ENCODE measurements at regions not wholly inside any gene's neighbourhood (a gene's known extent, or its start where the extent isn't known, plus 50 kb on each side); places are given as distances from the start of the nearest gene placed in this dataset.

DNA sequence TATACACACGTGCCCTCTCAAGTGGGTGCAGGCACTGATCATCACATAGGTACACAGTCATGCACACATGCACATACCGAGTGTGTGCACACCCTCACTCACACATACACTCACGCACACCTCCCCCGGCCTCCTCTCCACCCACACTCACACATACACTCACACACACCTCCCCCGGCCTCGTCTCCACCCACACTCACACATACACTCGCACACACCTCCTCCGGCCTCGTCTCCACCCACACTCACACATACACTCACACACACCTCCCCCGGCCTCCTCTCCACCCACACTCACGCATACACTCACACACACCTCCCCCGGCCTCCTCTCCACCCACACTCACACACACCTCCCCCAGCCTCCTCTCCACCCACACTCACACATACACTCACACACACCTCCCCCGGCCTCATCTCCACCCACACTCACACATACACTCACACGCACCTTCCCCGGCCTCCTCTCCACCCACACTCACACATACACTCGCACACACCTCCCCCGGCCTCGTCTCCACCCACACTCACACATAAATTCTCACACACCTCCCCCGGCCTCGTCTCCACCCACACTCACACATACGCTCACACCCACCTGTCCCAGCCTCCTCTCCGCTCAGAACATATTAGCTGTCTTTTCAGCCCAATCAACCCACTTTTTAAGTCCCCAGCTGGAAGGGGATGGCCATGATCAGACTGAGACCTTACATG, 105.2 kb upstream of the VSTM2B start:
- no peaks in the 10 kb centered on the region for H3K36me3 ChIP-seq (ENCODE audit: insufficient read depth, low read length)
- TF ChIP-seq, protein P1, sequence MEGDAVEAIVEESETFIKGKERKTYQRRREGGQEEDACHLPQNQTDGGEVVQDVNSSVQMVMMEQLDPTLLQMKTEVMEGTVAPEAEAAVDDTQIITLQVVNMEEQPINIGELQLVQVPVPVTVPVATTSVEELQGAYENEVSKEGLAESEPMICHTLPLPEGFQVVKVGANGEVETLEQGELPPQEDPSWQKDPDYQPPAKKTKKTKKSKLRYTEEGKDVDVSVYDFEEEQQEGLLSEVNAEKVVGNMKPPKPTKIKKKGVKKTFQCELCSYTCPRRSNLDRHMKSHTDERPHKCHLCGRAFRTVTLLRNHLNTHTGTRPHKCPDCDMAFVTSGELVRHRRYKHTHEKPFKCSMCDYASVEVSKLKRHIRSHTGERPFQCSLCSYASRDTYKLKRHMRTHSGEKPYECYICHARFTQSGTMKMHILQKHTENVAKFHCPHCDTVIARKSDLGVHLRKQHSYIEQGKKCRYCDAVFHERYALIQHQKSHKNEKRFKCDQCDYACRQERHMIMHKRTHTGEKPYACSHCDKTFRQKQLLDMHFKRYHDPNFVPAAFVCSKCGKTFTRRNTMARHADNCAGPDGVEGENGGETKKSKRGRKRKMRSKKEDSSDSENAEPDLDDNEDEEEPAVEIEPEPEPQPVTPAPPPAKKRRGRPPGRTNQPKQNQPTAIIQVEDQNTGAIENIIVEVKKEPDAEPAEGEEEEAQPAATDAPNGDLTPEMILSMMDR (IDR thresholded peaks at IDR 0.05; ENCODE audit: extremely low read depth, low read depth, low read length) = no peak
- H3K27ac ChIP-seq (ENCODE audit: low read depth, low read length) = no peak overlapping the region
- H3K9me3 ChIP-seq (ENCODE audit: low read depth, low read length) = no peaks in the 10 kb centered on the region
- H2AFZ ChIP-seq (ENCODE audit: low read length) = no peak overlapping the region
- DNase-seq (ENCODE audit: insufficient read length, low spot score, missing footprints) = no peak
- no peaks in the 10 kb centered on the region for H4K20me1 ChIP-seq (ENCODE audit: insufficient read depth, low read length)
- H3K4me2 ChIP-seq (ENCODE audit: insufficient read depth, low read length) = no peak overlapping the region
- no peak overlapping the region for H3K4me3 ChIP-seq (ENCODE audit: insufficient read depth, low read length)
- no peaks in the 10 kb centered on the region for H3K4me1 ChIP-seq (ENCODE audit: insufficient read depth, low read length)
- no peaks in the 10 kb centered on the region for H3K79me2 ChIP-seq (ENCODE audit: insufficient read depth, low read length)
- no peaks in the 10 kb centered on the region for H3K27me3 ChIP-seq (ENCODE audit: insufficient read depth, low read length)

DNA sequence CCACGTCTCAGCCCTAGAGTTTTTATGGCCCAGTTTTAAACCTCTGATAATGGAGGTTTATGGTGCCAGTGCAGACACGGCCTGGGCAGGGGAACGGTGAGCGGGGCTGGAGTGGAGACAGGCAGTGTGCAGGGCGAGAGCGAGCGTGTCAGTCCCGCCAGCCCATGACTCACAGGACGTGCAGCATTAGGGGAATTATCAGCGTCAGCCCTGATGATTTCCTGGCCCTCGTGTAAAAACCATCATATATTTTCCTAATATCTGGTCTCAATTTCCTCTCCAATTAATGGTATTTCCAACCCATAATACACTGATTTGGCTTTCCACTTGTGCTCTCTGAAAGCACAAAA, 104.6 kb upstream of the VSTM2B start:
- TF ChIP-seq, protein P1 (IDR thresholded peaks at IDR 0.05; ENCODE audit: extremely low read depth, low read depth, low read length) = no peak
- Histone ChIP-seq H3K36me3 (ENCODE audit: insufficient read depth, low read length) (no peaks in the 10 kb centered on the region), H3K79me2 (ENCODE audit: insufficient read depth, low read length) (no peaks in the 10 kb centered on the region), H3K27ac (ENCODE audit: low read depth, low read length) (no peak overlapping the region), H3K4me3 (ENCODE audit: insufficient read depth, low read length) (no peak overlapping the region), H2AFZ (ENCODE audit: low read length) (no peak overlapping the region), H3K27me3 (ENCODE audit: insufficient read depth, low read length) (no peaks in the 10 kb centered on the region), H3K4me2 (ENCODE audit: insufficient read depth, low read length) (no peak overlapping the region), H3K4me1 (ENCODE audit: insufficient read depth, low read length) (no peaks in the 10 kb centered on the region), H4K20me1 (ENCODE audit: insufficient read depth, low read length) (no peaks in the 10 kb centered on the region), H3K9me3 (ENCODE audit: low read depth, low read length) (no peaks in the 10 kb centered on the region)
- DNase-seq (ENCODE audit: insufficient read length, low spot score, missing footprints) = peak; percentile 77

DNA sequence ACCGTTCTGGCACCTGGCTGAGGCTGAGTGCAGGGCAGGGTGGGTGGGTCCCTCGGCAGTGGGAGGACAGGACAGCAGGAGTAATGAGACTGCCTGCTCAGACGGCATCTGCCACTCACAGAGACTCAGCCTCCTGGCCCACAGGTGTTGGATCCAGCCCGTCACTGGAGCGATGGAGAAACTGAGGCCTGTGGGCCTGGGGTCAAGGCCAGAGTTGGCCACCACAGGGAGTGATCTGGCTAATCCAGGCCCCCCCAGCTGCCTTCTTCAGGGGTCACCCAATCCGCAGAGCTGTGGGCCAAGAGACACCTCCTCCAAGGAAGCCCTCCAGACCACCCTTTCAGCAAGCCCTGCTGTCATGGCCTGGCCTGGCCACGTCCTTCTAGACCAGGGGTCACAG, 103.7 kb upstream of the VSTM2B start:
- H3K36me3 ChIP-seq (ENCODE audit: insufficient read depth, low read length) = no peaks in the 10 kb centered on the region
- no peaks in the 10 kb centered on the region for H3K4me1 ChIP-seq (ENCODE audit: insufficient read depth, low read length)
- H3K27ac ChIP-seq (ENCODE audit: low read depth, low read length) = no peak overlapping the region
- DNase-seq (ENCODE audit: insufficient read length, low spot score, missing footprints) = peak; percentile 29
- TF ChIP-seq, protein P1 (IDR thresholded peaks at IDR 0.05; ENCODE audit: extremely low read depth, low read depth, low read length) = no peak
- H3K79me2 ChIP-seq (ENCODE audit: insufficient read depth, low read length) = no peaks in the 10 kb centered on the region
- no peak overlapping the region for H3K4me3 ChIP-seq (ENCODE audit: insufficient read depth, low read length)
- H3K4me2 ChIP-seq (ENCODE audit: insufficient read depth, low read length) = no peak overlapping the region
- no peaks in the 10 kb centered on the region for H3K27me3 ChIP-seq (ENCODE audit: insufficient read depth, low read length)
- no peaks in the 10 kb centered on the region for H4K20me1 ChIP-seq (ENCODE audit: insufficient read depth, low read length)
- H2AFZ ChIP-seq (ENCODE audit: low read length) = no peak overlapping the region
- no peaks in the 10 kb centered on the region for H3K9me3 ChIP-seq (ENCODE audit: low read depth, low read length)

DNA sequence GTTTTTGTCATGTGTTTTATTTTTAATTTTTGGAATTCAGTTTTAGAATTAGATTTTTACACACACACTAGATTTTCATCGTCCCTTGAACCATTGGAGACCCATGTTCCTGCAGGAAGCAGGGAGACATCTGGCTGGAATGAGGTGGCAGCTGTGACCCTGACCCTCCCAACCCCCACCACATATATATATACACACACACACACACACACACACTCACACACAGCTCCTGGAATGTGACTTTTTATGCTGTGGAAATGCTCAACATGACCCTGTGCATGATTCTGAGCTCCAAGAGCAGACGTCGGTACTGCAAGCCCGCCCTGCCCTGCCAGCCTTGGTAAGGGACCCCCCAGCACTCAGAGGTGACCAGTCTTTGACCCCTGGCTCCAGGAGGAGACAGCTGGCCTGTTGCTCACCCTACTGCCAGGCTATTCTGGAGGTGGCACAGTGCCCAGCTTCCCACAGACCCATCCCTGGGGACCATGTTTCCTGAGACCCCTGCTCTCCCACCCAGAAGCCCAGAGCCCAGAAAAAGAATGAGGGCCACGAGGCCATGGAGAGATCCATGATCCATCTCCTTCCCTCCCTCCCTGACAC, 103.2 kb upstream of the VSTM2B start:
- TF ChIP-seq, protein P1 (IDR thresholded peaks at IDR 0.05; ENCODE audit: extremely low read depth, low read depth, low read length) = no peak
- no peak overlapping the region for H3K4me2 ChIP-seq (ENCODE audit: insufficient read depth, low read length)
- no peaks in the 10 kb centered on the region for H3K4me1 ChIP-seq (ENCODE audit: insufficient read depth, low read length)

More for the DNA sequence above, 103.2 kb upstream of the VSTM2B start:
- Histone ChIP-seq H3K79me2 (ENCODE audit: insufficient read depth, low read length) (no peaks in the 10 kb centered on the region), H3K36me3 (ENCODE audit: insufficient read depth, low read length) (no peaks in the 10 kb centered on the region), H3K27me3 (ENCODE audit: insufficient read depth, low read length) (no peaks in the 10 kb centered on the region), H2AFZ (ENCODE audit: low read length) (no peak overlapping the region), H3K4me3 (ENCODE audit: insufficient read depth, low read length) (no peak overlapping the region), H3K9me3 (ENCODE audit: low read depth, low read length) (no peaks in the 10 kb centered on the region), H3K27ac (ENCODE audit: low read depth, low read length) (no peak overlapping the region), H4K20me1 (ENCODE audit: insufficient read depth, low read length) (no peaks in the 10 kb centered on the region)
- peak; percentile 75 for DNase-seq (ENCODE audit: insufficient read length, low spot score, missing footprints)
